M059J (cell line): ENCODE measurements at regions not wholly inside any gene's neighbourhood (a gene's known extent, or its start where the extent isn't known, plus 50 kb on each side); places are given as distances from the start of the nearest gene placed in this dataset.

Experiments
- DNase-seq: peaks from one replicate; pipeline ENCODE4 v3.0.0-alpha.2; 2012; ENCODE audit warnings: low read depth

GRCh38 chr9:84393266-84393950, 52.9 kb upstream of the SLC28A3 start:
- DNase-seq = no peak

DNA sequence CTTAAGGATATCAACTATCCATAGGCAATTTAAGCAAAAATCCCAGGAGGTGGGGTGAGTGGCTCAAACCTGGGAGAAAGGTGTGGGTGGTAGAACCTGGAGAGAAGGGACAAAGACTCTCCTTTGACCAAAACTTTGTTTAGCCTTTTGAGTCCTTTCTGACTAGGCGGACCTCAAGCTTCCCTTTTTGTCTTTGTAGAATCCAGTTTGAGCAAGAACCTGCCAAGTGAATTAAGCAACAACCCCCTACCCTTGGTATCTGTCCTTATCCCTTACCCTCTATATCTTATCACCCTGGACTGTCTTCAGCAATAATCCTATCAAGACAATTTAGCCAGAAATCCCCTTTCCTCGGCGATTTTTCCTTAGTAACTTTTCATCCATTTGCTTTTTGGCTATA, 53.5 kb upstream of the SLC28A3 start:
- DNase-seq = no peak

- DNase-seq = peak; percentile 72
These were observed 56.7 kb upstream of the SLC28A3 start for GRCh38 chr9:84397151-84397728.

DNA sequence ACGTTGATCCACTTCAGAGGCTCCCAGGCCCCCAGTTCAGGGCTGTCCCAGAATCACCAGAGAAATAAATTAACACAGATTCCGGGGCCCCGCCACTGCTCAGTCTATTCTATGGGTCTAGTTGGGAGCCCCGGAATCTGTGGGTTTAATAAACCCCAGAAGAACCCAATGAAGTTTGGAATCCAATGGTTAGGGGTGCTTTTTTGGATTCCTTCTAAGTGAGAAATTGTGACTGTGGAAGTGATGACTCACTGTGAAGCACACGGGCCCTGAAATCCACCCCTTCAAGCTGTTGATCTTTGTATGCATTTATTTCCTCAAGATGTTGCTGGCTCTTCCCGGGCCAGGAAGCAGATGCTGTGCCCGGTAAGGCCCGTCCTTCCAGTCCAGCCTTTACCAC, 57.3 kb upstream of the SLC28A3 start:
- DNase-seq = peak; percentile 77

DNA sequence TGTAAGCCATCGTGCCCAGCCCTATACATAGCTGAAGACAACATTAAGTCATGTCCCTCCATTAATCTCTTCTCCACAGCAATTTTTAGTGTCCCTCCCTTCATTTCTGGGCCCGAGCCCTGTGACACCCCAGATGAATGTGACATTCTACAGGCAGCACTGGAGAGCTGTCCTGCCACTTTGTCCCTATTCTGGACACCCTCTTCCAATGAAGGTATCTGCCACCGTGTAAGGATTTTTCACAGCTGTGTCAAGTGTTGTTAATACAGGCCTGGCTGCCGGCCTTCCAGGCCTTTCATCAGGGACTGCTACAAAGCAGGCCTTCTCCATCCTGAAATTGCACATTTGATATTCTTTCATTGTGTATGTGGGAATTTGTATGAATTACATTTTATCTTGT, 62.0 kb upstream of the SLC28A3 start:
- no peak for DNase-seq

- DNase-seq = no peak
These were observed 62.7 kb upstream of the SLC28A3 start for GRCh38 chr9:84403288-84403687.

DNA sequence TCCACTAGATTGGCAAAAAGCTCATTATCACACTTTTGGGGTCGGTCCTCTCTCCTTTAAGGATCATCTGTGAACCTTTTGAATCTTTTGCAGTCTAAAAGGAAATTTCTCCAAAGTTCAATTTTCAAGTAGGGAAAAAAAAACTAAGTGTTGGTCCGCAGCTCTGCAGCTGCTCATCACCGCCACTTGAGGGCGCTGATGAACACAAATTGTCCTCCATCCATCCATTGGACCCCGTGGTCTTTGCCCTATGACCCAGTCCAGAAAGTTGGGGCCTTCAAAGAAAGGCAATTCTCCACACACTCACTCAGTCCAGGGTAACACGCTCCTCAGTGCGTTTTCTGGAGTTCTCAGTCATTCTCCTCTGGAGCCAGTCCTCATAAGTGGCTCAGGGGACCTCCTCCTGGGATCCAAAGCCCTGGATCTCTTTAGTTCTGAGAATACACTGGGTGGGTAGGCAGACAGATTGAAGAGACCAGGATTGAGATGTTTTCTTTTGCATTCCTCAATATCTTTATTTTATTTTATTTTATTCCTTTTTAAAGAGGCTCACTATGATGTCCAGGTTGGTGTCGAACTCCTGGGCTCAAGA, 63.6 kb upstream of the SLC28A3 start:
- peak; percentile 15 for DNase-seq

- DNase-seq = no peak
These were observed 65.1 kb upstream of the SLC28A3 start for GRCh38 chr9:84405667-84406066.

GRCh38 chr9:84408416-84408815, 67.9 kb upstream of the SLC28A3 start:
- DNase-seq = no peak

- no peak for DNase-seq
These were observed 71.2 kb upstream of the SLC28A3 start for GRCh38 chr9:84411683-84412267.

DNA sequence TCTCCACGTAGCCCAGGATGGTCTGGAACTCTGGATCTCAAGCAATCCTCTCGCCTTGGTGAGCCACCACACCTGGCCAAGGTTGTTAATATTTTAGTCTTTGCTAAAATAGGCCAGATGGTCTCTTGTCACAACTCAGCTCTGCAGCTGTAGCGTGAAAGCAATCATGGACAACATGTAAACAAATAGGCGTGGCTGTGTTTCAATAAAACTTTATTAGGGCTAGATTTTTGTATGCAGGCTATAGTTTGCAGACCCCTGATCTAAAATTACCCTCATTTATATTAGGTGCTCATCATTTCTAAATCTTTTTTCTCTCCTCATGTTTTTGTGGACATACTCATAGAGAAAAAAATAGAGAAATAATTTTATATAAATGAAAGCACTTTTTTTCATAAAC, 72.1 kb upstream of the SLC28A3 start:
- no peak for DNase-seq

DNA sequence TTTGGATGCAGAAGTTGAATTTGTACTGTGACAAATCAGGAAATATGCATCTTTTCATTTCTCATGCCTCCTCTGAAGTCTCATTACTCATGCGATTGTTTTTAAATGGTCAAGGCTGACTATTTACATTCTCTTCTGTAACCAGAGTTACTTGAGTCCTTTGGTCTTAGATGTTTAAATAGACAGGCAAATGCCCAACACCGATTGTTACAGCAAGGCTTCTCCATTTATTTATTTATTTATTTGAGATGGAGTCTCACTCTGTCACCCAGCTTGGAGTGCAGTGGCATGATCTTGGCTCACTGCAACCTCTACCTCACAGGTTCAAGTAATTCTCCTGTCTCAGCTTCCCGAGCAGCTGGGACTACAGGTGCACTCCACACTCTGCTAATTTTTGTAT, 72.7 kb upstream of the SLC28A3 start:
- peak; percentile 27 for DNase-seq

GRCh38 chr9:84419031-84419602, 78.6 kb upstream of the SLC28A3 start:
- DNase-seq = peak; percentile 10

- no peak for DNase-seq
These were observed 84.4 kb upstream of the SLC28A3 start for GRCh38 chr9:84424931-84425330.

GRCh38 chr9:84432746-84433145, 92.2 kb upstream of the SLC28A3 start:
- no peak for DNase-seq

DNA sequence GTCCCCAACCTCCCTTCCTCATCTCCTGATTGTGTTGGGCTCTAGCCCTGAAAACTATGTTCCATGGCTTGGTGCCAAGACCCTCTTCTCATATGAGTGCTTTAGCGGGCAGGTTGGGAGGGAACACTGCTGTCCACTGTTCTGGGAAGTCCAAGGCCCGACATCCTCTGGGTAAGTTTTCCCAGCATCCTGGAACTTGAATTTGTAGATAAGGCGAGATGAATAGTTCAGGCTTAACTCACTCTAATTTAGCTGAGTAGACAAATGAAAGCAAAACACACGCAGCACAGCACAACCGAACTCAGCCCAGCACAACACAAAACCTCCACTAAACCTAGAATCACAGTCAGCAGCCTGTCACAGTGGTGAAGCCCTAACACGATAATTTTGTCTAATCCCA, 95.3 kb upstream of the SLC28A3 start:
- no peak for DNase-seq

- no peak for DNase-seq
These were observed 96.0 kb upstream of the SLC28A3 start for GRCh38 chr9:84436386-84437109.

GRCh38 chr9:84438391-84438790, 97.8 kb upstream of the SLC28A3 start:
- DNase-seq = no peak

DNA sequence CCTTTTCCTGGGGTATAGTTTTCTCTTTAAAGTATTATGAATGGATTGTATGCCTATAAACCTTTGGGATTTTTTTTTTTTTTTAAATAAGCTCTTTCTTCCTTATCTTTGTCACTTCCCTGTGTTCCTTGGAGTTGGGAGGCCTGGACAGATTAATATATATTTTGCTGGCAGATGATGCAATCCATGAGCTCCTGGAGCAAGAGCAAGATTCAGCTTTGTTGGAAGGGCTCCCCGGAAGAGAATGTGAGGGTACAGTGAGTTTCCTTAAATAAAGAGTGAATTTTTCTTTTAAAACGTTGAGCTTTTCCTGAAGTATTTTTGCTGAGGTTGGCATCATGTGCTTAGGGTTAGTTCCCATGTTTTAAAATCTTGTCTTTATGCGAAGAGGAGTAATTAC, 98.7 kb upstream of the SLC28A3 start:
- DNase-seq = no peak

GRCh38 chr9:84442712-84443111, 102.2 kb upstream of the SLC28A3 start:
- no peak for DNase-seq

DNA sequence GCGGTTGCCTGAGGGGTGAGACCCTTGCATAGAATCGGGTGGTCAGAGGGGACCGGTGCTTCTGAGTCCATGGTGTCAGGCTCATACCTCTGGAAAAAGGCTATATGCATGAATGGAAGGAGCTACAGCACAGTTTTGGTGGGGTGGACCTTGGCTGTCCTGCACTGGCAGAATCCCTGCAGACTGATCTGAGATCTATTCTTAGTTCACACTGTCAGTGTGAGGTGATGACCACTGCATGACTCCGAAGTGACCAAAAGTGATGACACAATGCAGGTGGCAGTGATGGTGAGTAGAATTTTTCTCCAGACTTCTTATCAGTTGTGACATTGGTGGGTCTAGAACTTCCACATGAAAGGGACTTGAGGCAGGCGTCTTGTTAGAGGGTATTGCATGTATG, 105.2 kb upstream of the SLC28A3 start:
- DNase-seq = no peak

GRCh38 chr9:84447305-84447704, 106.7 kb upstream of the SLC28A3 start:
- DNase-seq = no peak
